ENCODE measurements at regions not wholly inside any gene's neighbourhood (a gene's known extent, or its start where the extent isn't known, plus 50 kb on each side); places are given as distances from the start of the nearest gene placed in this dataset.

DNA sequence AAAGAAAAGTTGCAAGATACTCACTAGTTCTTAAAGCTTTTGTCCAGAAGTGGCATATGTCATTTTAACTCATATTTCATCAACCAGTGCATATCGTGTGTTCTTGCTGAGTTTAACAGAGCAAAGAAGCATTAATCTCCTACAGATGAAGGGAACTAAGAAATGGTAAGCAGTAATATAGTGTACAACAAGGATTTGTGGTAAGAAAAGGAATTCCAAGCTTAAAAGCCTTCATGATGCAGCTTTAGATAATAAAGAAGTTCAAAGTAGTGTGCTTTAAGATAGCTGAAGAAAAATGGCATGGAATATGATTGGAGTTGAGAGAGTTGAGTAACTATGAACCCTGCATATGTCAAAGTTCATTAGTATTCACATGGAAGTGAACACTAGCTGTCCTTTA, 649.8 kb upstream of the FSHR start:
- Histone ChIP-seq H3K27me3 (no peaks in the 10 kb centered on the region), H3K4me1 (no peaks in the 10 kb centered on the region), H3K4me3 (no peak overlapping the region), H3K9me3 (peaks cover 0 to 14% (median 3%) of the 10 kb centered on the region in 4 donors), H3K27ac (no peak overlapping the region), H3K36me3 (no peaks in the 10 kb centered on the region)
- intact Hi-C loops (cut with DNase I; ENCODE audit: low total_unique reads): no loop called here
- no peak for TF ChIP-seq POLR2A (IDR thresholded peaks at IDR 0.05)
- TF ChIP-seq EP300 (IDR thresholded peaks at IDR 0.05): no peak
- no peak for TF ChIP-seq POLR2AphosphoS5 (IDR thresholded peaks at IDR 0.05)
- TF ChIP-seq CTCF (IDR thresholded peaks at IDR 0.05): no peak
- no peak for DNase-seq
- WGBS, 5 donors: 71 to 86% (median 74%) methylated on average over 1 of the region's 1 CpG

- no peak overlapping the region for H3K4me3 ChIP-seq
- TF ChIP-seq CTCF (IDR thresholded peaks at IDR 0.05): no peak
- no peak for TF ChIP-seq EP300 (IDR thresholded peaks at IDR 0.05)
- TF ChIP-seq POLR2A (IDR thresholded peaks at IDR 0.05): no peak
- no peak for TF ChIP-seq POLR2AphosphoS5 (IDR thresholded peaks at IDR 0.05)
- DNase-seq: peak in 1 of 2 donors; percentile 2
- 78 to 94% (median 89%) methylated on average over 2 of the region's 2 CpGs for WGBS, 5 donors
- no peak overlapping the region for H3K27ac ChIP-seq
- peaks cover 0 to 14% (median 3%) of the 10 kb centered on the region in 4 donors for H3K9me3 ChIP-seq
- H3K4me1 ChIP-seq: no peaks in the 10 kb centered on the region
- no peaks in the 10 kb centered on the region for H3K27me3 ChIP-seq
- intact Hi-C loops (cut with DNase I; ENCODE audit: low total_unique reads): no loop called here
- H3K36me3 ChIP-seq: no peaks in the 10 kb centered on the region
Observed at GRCh38 chr2:49801898-49802450, 647.7 kb upstream of the FSHR start.

GRCh38 chr2:49798570-49798969, 644.3 kb upstream of the FSHR start:
- TF ChIP-seq CTCF (IDR thresholded peaks at IDR 0.05) (no peak), POLR2AphosphoS5 (IDR thresholded peaks at IDR 0.05) (no peak), POLR2A (IDR thresholded peaks at IDR 0.05) (no peak), EP300 (IDR thresholded peaks at IDR 0.05) (no peak)
- no peaks in the 10 kb centered on the region for H3K27me3 ChIP-seq
- H3K4me3 ChIP-seq: no peak overlapping the region
- DNase-seq: no peak
- peaks cover 0 to 14% (median 3%) of the 10 kb centered on the region in 4 donors for H3K9me3 ChIP-seq
- no peak overlapping the region for H3K27ac ChIP-seq
- no peaks in the 10 kb centered on the region for H3K4me1 ChIP-seq
- intact Hi-C loops (cut with DNase I; ENCODE audit: low total_unique reads): no loop called here
- H3K36me3 ChIP-seq: no peaks in the 10 kb centered on the region

- no peak overlapping the region for H3K27ac ChIP-seq
- no peaks in the 10 kb centered on the region for H3K27me3 ChIP-seq
- H3K36me3 ChIP-seq: no peaks in the 10 kb centered on the region
- H3K4me1 ChIP-seq: no peaks in the 10 kb centered on the region
- TF ChIP-seq POLR2AphosphoS5 (IDR thresholded peaks at IDR 0.05): no peak
- no peak for TF ChIP-seq EP300 (IDR thresholded peaks at IDR 0.05)
- no peak for TF ChIP-seq POLR2A (IDR thresholded peaks at IDR 0.05)
- TF ChIP-seq CTCF (IDR thresholded peaks at IDR 0.05): no peak
- intact Hi-C loops (cut with DNase I; ENCODE audit: low total_unique reads): no loop called here
- 75 to 93% (median 88%) methylated on average over 3 of the region's 3 CpGs for WGBS, 5 donors
- no peak overlapping the region for H3K4me3 ChIP-seq
- DNase-seq: no peak
- no peaks in the 10 kb centered on the region for H3K9me3 ChIP-seq
Observed at GRCh38 chr2:49796266-49796665, 642.0 kb upstream of the FSHR start.

Data from stomach (tissue), 8 donors.